GM23248 (cell line): ENCODE measurements at regions not wholly inside any gene's neighbourhood (a gene's known extent, or its start where the extent isn't known, plus 50 kb on each side); places are given as distances from the start of the nearest gene placed in this dataset.

ENCODE experiments used
- EZH2 ChIP-seq: fragments of 200-600 bp; sonication (generic); IDR thresholded peaks from 2 replicates; pipeline ENCODE4 v1.6.1; 2018; ENCODE audit warnings: antibody characterized with exemption, mild to moderate bottlenecking; ENCODE audit not compliant: insufficient read depth, poor library complexity, severe bottlenecking
- EZH2phosphoT487 ChIP-seq: fragments of 200-600 bp; sonication (generic); IDR thresholded peaks from 2 replicates; pipeline ENCODE4 v1.6.1; 2018; ENCODE audit warnings: antibody characterized with exemption, moderate library complexity, mild to moderate bottlenecking, low read depth; ENCODE audit not compliant: insufficient read depth

DNA sequence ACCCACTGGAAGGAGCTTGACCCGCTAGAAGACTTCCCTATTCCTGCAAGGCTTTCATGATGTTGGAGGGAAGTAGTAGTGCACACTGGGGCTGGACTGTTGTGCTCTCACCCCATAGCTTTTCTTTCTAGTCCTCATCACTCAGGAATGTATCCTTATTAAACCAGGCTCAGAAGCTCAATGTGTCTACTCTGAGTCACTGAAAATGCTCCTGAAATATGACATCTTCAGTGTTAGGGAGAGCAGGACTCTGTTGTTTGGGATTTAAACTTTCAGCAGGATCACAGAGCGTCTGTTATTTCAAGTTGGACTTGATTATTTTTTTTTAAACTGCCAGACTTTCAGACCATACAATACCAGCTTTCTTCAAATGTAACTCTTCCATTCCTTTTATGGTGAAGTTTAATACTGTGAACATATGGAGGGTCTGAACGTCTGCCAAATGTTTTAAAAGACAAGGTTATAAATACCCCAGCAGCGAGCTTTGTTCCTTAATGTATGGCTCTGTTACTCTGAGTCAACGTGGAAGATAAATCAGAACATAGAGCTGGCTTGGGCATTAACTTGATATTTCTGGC, 257.5 kb downstream of the CDH11 start:
- TF ChIP-seq EZH2 (no peak), EZH2phosphoT487 (no peak)
